Liver (tissue), 3 donors: ENCODE measurements at regions not wholly inside any gene's neighbourhood (a gene's known extent, or its start where the extent isn't known, plus 50 kb on each side); places are given as distances from the start of the nearest gene placed in this dataset.

Experiments
- ATF3 ChIP-seq: IDR thresholded peaks from 2 replicates; pipeline ENCODE4 v1.6.1; 2016; ENCODE audit warnings: antibody characterized with exemption
- EGR1 ChIP-seq, 2 donors: IDR thresholded peaks; 2 replicates each; pipeline ENCODE4 v1.6.1; 2016 to 2018; ENCODE audit warnings: antibody characterized with exemption in 2 of 2, low read depth in 2 of 2
- FOXA1 ChIP-seq: IDR thresholded peaks from 2 replicates; pipeline ENCODE4 v1.6.1; 2016; ENCODE audit warnings: antibody characterized with exemption
- GABPA ChIP-seq, 2 donors: IDR thresholded peaks in 1 of 2; conservative IDR thresholded peaks in 1 of 2; 2 replicates each; pipeline ENCODE4 v1.6.1; 2016; ENCODE audit warnings: antibody characterized with exemption in 2 of 2, mild to moderate bottlenecking in 1 of 2, moderate library complexity in 1 of 2
- JUND ChIP-seq, 2 donors: IDR thresholded peaks; 2 replicates each; pipeline ENCODE4 v1.6.1; 2016; ENCODE audit warnings: antibody characterized with exemption in 2 of 2
- RAD21 ChIP-seq, 2 donors: IDR thresholded peaks; 2 replicates each; pipeline ENCODE4 v1.6.1; 2016; ENCODE audit warnings: antibody characterized with exemption in 2 of 2, mild to moderate bottlenecking in 2 of 2
- SP1 ChIP-seq: IDR thresholded peaks from 2 replicates; pipeline ENCODE4 v1.6.1; 2018; ENCODE audit warnings: antibody characterized with exemption, mild to moderate bottlenecking
- TAF1 ChIP-seq: conservative IDR thresholded peaks from 2 replicates; pipeline ENCODE4 v1.6.1; 2016; ENCODE audit warnings: antibody characterized with exemption, mild to moderate bottlenecking
- YY1 ChIP-seq: IDR thresholded peaks from 2 replicates; pipeline ENCODE4 v1.6.1; 2016; ENCODE audit warnings: antibody characterized with exemption, mild to moderate bottlenecking
- TF ChIP-seq, protein P1 (sequence below): fragments of 150-350 bp; IDR thresholded peaks from 2 replicates; pipeline ENCODE4 v1.5.1; 2017; ENCODE audit warnings: improper control_type of control experiment, low read depth, low read length; ENCODE audit not compliant: missing input control
- TF ChIP-seq, protein P2 (sequence below): IDR thresholded peaks from 2 replicates; pipeline ENCODE4 v1.6.1; 2016; ENCODE audit warnings: antibody characterized with exemption
- TF ChIP-seq, protein P3 (sequence below): IDR thresholded peaks from 2 replicates; pipeline ENCODE4 v1.6.1; 2016; ENCODE audit warnings: antibody characterized with exemption, mild to moderate bottlenecking
- TF ChIP-seq, protein P4 (sequence below): IDR thresholded peaks from 2 replicates; pipeline ENCODE4 v1.6.1; 2016; ENCODE audit warnings: antibody characterized with exemption
- donor health status: healthy.
- donor health status: healthy.

- TF ChIP-seq, protein P1, sequence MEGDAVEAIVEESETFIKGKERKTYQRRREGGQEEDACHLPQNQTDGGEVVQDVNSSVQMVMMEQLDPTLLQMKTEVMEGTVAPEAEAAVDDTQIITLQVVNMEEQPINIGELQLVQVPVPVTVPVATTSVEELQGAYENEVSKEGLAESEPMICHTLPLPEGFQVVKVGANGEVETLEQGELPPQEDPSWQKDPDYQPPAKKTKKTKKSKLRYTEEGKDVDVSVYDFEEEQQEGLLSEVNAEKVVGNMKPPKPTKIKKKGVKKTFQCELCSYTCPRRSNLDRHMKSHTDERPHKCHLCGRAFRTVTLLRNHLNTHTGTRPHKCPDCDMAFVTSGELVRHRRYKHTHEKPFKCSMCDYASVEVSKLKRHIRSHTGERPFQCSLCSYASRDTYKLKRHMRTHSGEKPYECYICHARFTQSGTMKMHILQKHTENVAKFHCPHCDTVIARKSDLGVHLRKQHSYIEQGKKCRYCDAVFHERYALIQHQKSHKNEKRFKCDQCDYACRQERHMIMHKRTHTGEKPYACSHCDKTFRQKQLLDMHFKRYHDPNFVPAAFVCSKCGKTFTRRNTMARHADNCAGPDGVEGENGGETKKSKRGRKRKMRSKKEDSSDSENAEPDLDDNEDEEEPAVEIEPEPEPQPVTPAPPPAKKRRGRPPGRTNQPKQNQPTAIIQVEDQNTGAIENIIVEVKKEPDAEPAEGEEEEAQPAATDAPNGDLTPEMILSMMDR, result no peak
- TF ChIP-seq ATF3, result no peak
- no peak for TF ChIP-seq EGR1 (IDR thresholded peaks at IDR 0.05; ENCODE audit: low read depth in 2 of 2)
- no peak for TF ChIP-seq JUND (IDR thresholded peaks at IDR 0.05)
- TF ChIP-seq, protein P2, sequence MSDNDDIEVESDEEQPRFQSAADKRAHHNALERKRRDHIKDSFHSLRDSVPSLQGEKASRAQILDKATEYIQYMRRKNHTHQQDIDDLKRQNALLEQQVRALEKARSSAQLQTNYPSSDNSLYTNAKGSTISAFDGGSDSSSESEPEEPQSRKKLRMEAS, result no peak
- no peak for TF ChIP-seq FOXA1
- TF ChIP-seq, protein P3, sequence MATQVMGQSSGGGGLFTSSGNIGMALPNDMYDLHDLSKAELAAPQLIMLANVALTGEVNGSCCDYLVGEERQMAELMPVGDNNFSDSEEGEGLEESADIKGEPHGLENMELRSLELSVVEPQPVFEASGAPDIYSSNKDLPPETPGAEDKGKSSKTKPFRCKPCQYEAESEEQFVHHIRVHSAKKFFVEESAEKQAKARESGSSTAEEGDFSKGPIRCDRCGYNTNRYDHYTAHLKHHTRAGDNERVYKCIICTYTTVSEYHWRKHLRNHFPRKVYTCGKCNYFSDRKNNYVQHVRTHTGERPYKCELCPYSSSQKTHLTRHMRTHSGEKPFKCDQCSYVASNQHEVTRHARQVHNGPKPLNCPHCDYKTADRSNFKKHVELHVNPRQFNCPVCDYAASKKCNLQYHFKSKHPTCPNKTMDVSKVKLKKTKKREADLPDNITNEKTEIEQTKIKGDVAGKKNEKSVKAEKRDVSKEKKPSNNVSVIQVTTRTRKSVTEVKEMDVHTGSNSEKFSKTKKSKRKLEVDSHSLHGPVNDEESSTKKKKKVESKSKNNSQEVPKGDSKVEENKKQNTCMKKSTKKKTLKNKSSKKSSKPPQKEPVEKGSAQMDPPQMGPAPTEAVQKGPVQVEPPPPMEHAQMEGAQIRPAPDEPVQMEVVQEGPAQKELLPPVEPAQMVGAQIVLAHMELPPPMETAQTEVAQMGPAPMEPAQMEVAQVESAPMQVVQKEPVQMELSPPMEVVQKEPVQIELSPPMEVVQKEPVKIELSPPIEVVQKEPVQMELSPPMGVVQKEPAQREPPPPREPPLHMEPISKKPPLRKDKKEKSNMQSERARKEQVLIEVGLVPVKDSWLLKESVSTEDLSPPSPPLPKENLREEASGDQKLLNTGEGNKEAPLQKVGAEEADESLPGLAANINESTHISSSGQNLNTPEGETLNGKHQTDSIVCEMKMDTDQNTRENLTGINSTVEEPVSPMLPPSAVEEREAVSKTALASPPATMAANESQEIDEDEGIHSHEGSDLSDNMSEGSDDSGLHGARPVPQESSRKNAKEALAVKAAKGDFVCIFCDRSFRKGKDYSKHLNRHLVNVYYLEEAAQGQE, result no peak
- no peak for TF ChIP-seq YY1
- no peak for TF ChIP-seq GABPA (IDR thresholded peaks at IDR 0.05 in 1 of 2, conservative IDR thresholded peaks at IDR 0.05 in 1 of 2)
- no peak for TF ChIP-seq RAD21 (IDR thresholded peaks at IDR 0.05)
- TF ChIP-seq, protein P4, sequence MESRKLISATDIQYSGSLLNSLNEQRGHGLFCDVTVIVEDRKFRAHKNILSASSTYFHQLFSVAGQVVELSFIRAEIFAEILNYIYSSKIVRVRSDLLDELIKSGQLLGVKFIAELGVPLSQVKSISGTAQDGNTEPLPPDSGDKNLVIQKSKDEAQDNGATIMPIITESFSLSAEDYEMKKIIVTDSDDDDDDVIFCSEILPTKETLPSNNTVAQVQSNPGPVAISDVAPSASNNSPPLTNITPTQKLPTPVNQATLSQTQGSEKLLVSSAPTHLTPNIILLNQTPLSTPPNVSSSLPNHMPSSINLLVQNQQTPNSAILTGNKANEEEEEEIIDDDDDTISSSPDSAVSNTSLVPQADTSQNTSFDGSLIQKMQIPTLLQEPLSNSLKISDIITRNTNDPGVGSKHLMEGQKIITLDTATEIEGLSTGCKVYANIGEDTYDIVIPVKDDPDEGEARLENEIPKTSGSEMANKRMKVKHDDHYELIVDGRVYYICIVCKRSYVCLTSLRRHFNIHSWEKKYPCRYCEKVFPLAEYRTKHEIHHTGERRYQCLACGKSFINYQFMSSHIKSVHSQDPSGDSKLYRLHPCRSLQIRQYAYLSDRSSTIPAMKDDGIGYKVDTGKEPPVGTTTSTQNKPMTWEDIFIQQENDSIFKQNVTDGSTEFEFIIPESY, result no peak
- no peak for TF ChIP-seq SP1
- TF ChIP-seq TAF1, result no peak
These were observed 287.2 kb downstream of the CDH19 start for GRCh38 chr18:66316701-66317100.
